OCI-LY1 (cell line): ENCODE measurements at regions not wholly inside any gene's neighbourhood (a gene's known extent, or its start where the extent isn't known, plus 50 kb on each side); places are given as distances from the start of the nearest gene placed in this dataset.

Experiments used
- H2AFZ ChIP-seq: fragments of 200-600 bp; sonication (generic), shearing (Covaris generic); 2 replicates; pipeline ENCODE4 v1.6.0; 2014; ENCODE audit warnings: antibody characterized with exemption, mild to moderate bottlenecking, low read length
- H3F3A ChIP-seq: fragments of 200-600 bp; sonication (generic), shearing (Covaris generic); 2 replicates; pipeline ENCODE4 v1.6.0; 2014; ENCODE audit warnings: mild to moderate bottlenecking, antibody characterized with exemption, low read length, moderate library complexity; ENCODE audit not compliant: insufficient read depth
- H3K27ac ChIP-seq: fragments of 200-600 bp; sonication (generic); 2 replicates; pipeline ENCODE4 v1.5.1; 2014; ENCODE audit warnings: low read length, mixed run types, mild to moderate bottlenecking, low read depth; ENCODE audit not compliant: poor library complexity, severe bottlenecking
- H3K27me3 ChIP-seq: fragments of 200-600 bp; sonication (generic); 2 replicates; pipeline ENCODE4 v1.6.0; 2014; ENCODE audit warnings: antibody characterized with exemption, mild to moderate bottlenecking, low read length, moderate library complexity; ENCODE audit not compliant: insufficient read depth
- H3K36me3 ChIP-seq: fragments of 200-600 bp; sonication (generic); 2 replicates; pipeline ENCODE4 v1.6.1; 2014; ENCODE audit warnings: mild to moderate bottlenecking, antibody characterized with exemption, low read length, moderate library complexity, mixed read lengths; ENCODE audit not compliant: insufficient read depth
- H3K4me1 ChIP-seq: fragments of 200-600 bp; sonication (generic); 2 replicates; pipeline ENCODE4 v1.5.1; 2014; ENCODE audit warnings: mild to moderate bottlenecking, low read length, moderate library complexity; ENCODE audit not compliant: insufficient read depth, severe bottlenecking
- H3K4me2 ChIP-seq: fragments of 200-600 bp; sonication (generic), shearing (Covaris generic); 2 replicates; pipeline ENCODE4 v1.6.1; 2014; ENCODE audit warnings: low read length
- H3K4me3 ChIP-seq: fragments of 200-600 bp; sonication (generic); 2 replicates; pipeline ENCODE4 v1.5.1; 2014; ENCODE audit warnings: low read length, low read depth, mild to moderate bottlenecking, mixed read lengths; ENCODE audit not compliant: poor library complexity, severe bottlenecking
- H3K79me2 ChIP-seq: fragments of 200-600 bp; shearing (Covaris generic); 2 replicates; pipeline ENCODE4 v1.6.1; 2016; ENCODE audit warnings: mixed run types, low read length, mixed read lengths; ENCODE audit not compliant: insufficient read depth
- H3K9ac ChIP-seq: fragments of 200-600 bp; sonication (generic), shearing (Covaris generic); 2 replicates; pipeline ENCODE4 v1.6.1; 2014; ENCODE audit warnings: mild to moderate bottlenecking, low read length, mixed read lengths
- H3K9me2 ChIP-seq: fragments of 200-600 bp; sonication (generic), shearing (Covaris generic); 2 replicates; pipeline ENCODE4 v1.6.1; 2014; ENCODE audit warnings: low read depth, mild to moderate bottlenecking, low read length, mixed read lengths
- H3K9me3 ChIP-seq: fragments of 200-600 bp; shearing (Covaris generic); 2 replicates; pipeline ENCODE4 v1.6.1; 2014; ENCODE audit warnings: low read length, mixed read lengths
- H4K20me1 ChIP-seq: fragments of 200-600 bp; sonication (generic), shearing (Covaris generic); 2 replicates; pipeline ENCODE4 v1.6.0; 2016; ENCODE audit warnings: mild to moderate bottlenecking, low read length; ENCODE audit not compliant: insufficient read depth
- EZH2 ChIP-seq: fragments of 200-600 bp; sonication (generic), shearing (Covaris generic); IDR thresholded peaks from 2 replicates; pipeline ENCODE4 v1.8.0; 2017; ENCODE audit warnings: borderline replicate concordance, mixed run types, mild to moderate bottlenecking, antibody characterized with exemption, low read length, moderate library complexity, mixed read lengths
- TF ChIP-seq, protein P1 (sequence below): fragments of 200-600 bp; sonication (generic), shearing (Covaris generic); IDR thresholded peaks from 2 replicates; pipeline ENCODE4 v1.5.1; 2017; ENCODE audit warnings: mild to moderate bottlenecking, antibody characterized with exemption, low read length, moderate library complexity, mixed read lengths

DNA sequence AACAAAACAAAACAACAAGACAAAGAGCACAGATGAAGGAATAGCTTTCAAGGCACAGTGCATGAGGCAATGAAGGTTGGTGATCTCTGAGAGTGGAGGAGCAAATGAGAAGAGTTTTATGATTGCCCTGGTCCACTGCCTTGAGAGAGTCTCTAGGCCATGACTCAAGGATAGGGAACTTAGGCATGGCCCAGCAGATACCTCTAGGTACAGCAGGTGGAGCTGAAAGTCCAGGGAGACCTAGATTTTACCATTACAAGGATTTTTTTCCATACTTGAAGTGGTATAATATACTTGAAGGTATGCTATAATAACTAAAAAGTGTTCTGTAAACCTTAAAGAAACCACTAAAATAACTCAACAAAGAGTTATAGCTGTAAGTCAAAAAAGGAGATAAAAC lies 239.5 kb upstream of the KLHL29 start:
- no peaks in the 10 kb centered on the region for H3K9me3 ChIP-seq
- no peaks in the 10 kb centered on the region for H4K20me1 ChIP-seq
- H3K4me3 ChIP-seq: no peak overlapping the region
- H3K4me1 ChIP-seq: no peaks in the 10 kb centered on the region
- no peak overlapping the region for H3K4me2 ChIP-seq
- H3F3A ChIP-seq: no peaks in the 10 kb centered on the region
- no peaks in the 10 kb centered on the region for H3K36me3 ChIP-seq
- H3K27me3 ChIP-seq: no peaks in the 10 kb centered on the region
- TF ChIP-seq, protein P1, sequence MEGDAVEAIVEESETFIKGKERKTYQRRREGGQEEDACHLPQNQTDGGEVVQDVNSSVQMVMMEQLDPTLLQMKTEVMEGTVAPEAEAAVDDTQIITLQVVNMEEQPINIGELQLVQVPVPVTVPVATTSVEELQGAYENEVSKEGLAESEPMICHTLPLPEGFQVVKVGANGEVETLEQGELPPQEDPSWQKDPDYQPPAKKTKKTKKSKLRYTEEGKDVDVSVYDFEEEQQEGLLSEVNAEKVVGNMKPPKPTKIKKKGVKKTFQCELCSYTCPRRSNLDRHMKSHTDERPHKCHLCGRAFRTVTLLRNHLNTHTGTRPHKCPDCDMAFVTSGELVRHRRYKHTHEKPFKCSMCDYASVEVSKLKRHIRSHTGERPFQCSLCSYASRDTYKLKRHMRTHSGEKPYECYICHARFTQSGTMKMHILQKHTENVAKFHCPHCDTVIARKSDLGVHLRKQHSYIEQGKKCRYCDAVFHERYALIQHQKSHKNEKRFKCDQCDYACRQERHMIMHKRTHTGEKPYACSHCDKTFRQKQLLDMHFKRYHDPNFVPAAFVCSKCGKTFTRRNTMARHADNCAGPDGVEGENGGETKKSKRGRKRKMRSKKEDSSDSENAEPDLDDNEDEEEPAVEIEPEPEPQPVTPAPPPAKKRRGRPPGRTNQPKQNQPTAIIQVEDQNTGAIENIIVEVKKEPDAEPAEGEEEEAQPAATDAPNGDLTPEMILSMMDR: no peak
- TF ChIP-seq EZH2: no peak
- H3K79me2 ChIP-seq: no peaks in the 10 kb centered on the region
- no peak overlapping the region for H3K9ac ChIP-seq
- H2AFZ ChIP-seq: no peak overlapping the region
- no peaks in the 10 kb centered on the region for H3K9me2 ChIP-seq
- H3K27ac ChIP-seq: no peak overlapping the region

DNA sequence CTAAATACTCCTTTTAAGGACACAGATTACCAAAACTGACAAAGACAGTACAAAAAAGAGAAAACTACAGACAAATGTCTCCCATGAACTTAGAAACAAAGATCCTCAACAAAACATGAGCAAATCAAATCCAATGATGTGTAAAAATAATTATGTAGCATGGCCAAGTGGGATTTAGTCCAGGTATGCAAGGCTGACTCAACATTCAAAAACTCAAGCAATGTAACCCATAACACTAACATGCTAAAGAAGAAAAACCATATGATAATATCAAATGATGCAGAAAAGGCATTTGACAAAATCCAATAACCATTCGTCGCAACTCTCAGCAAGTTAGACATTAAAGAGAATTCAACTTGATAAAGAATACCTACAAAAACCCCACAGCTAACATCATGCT lies 239.0 kb upstream of the KLHL29 start:
- Histone ChIP-seq H3K27me3 (no peaks in the 10 kb centered on the region), H2AFZ (no peak overlapping the region), H3K9ac (no peak overlapping the region), H3F3A (no peaks in the 10 kb centered on the region), H3K4me2 (no peak overlapping the region), H3K9me3 (no peaks in the 10 kb centered on the region), H4K20me1 (no peaks in the 10 kb centered on the region), H3K4me1 (no peaks in the 10 kb centered on the region), H3K27ac (no peak overlapping the region), H3K36me3 (no peaks in the 10 kb centered on the region), H3K9me2 (no peaks in the 10 kb centered on the region), H3K4me3 (no peak overlapping the region), H3K79me2 (no peaks in the 10 kb centered on the region)
- TF ChIP-seq EZH2: no peak
- TF ChIP-seq, protein P1: no peak

DNA sequence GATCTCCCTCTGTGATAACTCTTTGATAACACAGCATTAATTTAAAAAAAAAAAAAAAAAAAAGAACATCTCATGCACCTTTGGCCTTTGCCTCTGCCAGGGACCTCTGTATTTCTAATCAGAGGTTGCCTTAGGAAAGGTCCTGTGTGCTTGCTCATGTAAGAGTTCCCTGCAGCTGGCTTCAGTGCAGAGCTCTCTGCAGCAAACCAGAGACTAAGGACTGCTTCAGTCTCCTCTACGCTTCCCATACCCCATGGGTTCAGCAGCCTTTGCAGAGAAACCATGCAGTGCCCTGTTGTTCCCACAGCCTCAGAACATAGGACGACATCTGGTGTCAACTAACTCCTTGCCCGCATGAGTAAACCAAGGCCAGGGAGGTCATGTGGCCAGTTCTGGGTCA lies 236.6 kb upstream of the KLHL29 start:
- Histone ChIP-seq H3F3A (no peaks in the 10 kb centered on the region), H4K20me1 (no peaks in the 10 kb centered on the region), H3K27ac (no peak overlapping the region), H3K9me3 (no peaks in the 10 kb centered on the region), H3K9ac (no peak overlapping the region), H2AFZ (no peak overlapping the region), H3K4me1 (no peaks in the 10 kb centered on the region), H3K4me2 (no peak overlapping the region), H3K27me3 (no peaks in the 10 kb centered on the region), H3K9me2 (no peaks in the 10 kb centered on the region), H3K4me3 (no peak overlapping the region), H3K79me2 (no peaks in the 10 kb centered on the region), H3K36me3 (no peaks in the 10 kb centered on the region)
- no peak for TF ChIP-seq EZH2
- TF ChIP-seq, protein P1: no peak
